ENCODE measurements at regions not wholly inside any gene's neighbourhood (a gene's known extent, or its start where the extent isn't known, plus 50 kb on each side); places are given as distances from the start of the nearest gene placed in this dataset.

GRCh38 chr11:104442321-104442720 lies 278.4 kb upstream of the PDGFD start:
- no peaks in the 10 kb centered on the region for H3K27me3 ChIP-seq (replicated peaks)
- no peak overlapping the region for H3K4me3 ChIP-seq (ENCODE audit: low read depth, low read length)
- no peak for DNase-seq
- no peak overlapping the region for H3K27ac ChIP-seq
- H3K36me3 ChIP-seq (replicated peaks), result no peaks in the 10 kb centered on the region
- TF ChIP-seq, protein P1, sequence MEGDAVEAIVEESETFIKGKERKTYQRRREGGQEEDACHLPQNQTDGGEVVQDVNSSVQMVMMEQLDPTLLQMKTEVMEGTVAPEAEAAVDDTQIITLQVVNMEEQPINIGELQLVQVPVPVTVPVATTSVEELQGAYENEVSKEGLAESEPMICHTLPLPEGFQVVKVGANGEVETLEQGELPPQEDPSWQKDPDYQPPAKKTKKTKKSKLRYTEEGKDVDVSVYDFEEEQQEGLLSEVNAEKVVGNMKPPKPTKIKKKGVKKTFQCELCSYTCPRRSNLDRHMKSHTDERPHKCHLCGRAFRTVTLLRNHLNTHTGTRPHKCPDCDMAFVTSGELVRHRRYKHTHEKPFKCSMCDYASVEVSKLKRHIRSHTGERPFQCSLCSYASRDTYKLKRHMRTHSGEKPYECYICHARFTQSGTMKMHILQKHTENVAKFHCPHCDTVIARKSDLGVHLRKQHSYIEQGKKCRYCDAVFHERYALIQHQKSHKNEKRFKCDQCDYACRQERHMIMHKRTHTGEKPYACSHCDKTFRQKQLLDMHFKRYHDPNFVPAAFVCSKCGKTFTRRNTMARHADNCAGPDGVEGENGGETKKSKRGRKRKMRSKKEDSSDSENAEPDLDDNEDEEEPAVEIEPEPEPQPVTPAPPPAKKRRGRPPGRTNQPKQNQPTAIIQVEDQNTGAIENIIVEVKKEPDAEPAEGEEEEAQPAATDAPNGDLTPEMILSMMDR (IDR thresholded peaks at IDR 0.05; ENCODE audit: low read depth, low read length, missing control alignments), result no peak
- in situ Hi-C loops (cut with HindIII; ENCODE audit: low pct_ligation_motif_present, low sequenced_read_pairs), result no loop called here

GRCh38 chr11:104435494-104435893 lies 271.5 kb upstream of the PDGFD start:
- DNase-seq, result no peak
- TF ChIP-seq, protein P1 (IDR thresholded peaks at IDR 0.05; ENCODE audit: low read depth, low read length, missing control alignments), result no peak
- no peak overlapping the region for H3K27ac ChIP-seq
- no peaks in the 10 kb centered on the region for H3K27me3 ChIP-seq (replicated peaks)
- in situ Hi-C loops (cut with HindIII; ENCODE audit: low pct_ligation_motif_present, low sequenced_read_pairs), result no loop called here
- H3K4me3 ChIP-seq (ENCODE audit: low read depth, low read length), result no peak overlapping the region
- no peaks in the 10 kb centered on the region for H3K36me3 ChIP-seq (replicated peaks)

DNA sequence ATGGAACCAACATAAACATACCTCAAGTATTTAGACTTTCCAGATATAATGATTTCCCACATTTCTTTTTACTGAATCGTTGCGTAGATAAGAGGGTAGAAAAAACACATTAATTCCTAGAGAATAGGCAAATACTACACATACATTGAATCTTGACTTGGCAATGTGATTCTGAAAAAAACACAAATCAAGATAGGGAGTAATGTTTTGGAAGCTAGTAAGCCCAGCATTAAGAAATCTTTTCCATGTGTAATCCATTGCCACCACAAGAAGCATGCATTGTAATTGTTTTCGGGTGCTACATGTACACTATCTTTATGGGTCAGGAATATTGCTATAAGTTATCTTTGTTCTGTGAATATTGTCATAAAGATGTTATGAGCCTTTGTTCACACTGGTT lies 269.8 kb upstream of the PDGFD start:
- DNase-seq, result no peak
- TF ChIP-seq, protein P1 (IDR thresholded peaks at IDR 0.05; ENCODE audit: low read depth, low read length, missing control alignments), result no peak
- H3K27ac ChIP-seq, result no peak overlapping the region
- H3K27me3 ChIP-seq (replicated peaks), result no peaks in the 10 kb centered on the region
- no peak overlapping the region for H3K4me3 ChIP-seq (ENCODE audit: low read depth, low read length)
- H3K36me3 ChIP-seq (replicated peaks), result no peaks in the 10 kb centered on the region
- in situ Hi-C loops (cut with HindIII; ENCODE audit: low pct_ligation_motif_present, low sequenced_read_pairs), result no loop called here

- Histone ChIP-seq H3K27ac (no peak overlapping the region), H3K27me3 (replicated peaks) (no peaks in the 10 kb centered on the region), H3K4me3 (ENCODE audit: low read depth, low read length) (no peak overlapping the region), H3K36me3 (replicated peaks) (no peaks in the 10 kb centered on the region)
- DNase-seq, result no peak
- in situ Hi-C loops (cut with HindIII; ENCODE audit: low pct_ligation_motif_present, low sequenced_read_pairs), result no loop called here
- TF ChIP-seq, protein P1 (IDR thresholded peaks at IDR 0.05; ENCODE audit: low read depth, low read length, missing control alignments), result no peak
These were observed 269.0 kb upstream of the PDGFD start for GRCh38 chr11:104432981-104433380.

GRCh38 chr11:104432526-104432925 lies 268.6 kb upstream of the PDGFD start:
- Histone ChIP-seq H3K36me3 (replicated peaks) (no peaks in the 10 kb centered on the region), H3K27me3 (replicated peaks) (no peaks in the 10 kb centered on the region), H3K4me3 (ENCODE audit: low read depth, low read length) (no peak overlapping the region), H3K27ac (no peak overlapping the region)
- TF ChIP-seq, protein P1 (IDR thresholded peaks at IDR 0.05; ENCODE audit: low read depth, low read length, missing control alignments), result no peak
- in situ Hi-C loops (cut with HindIII; ENCODE audit: low pct_ligation_motif_present, low sequenced_read_pairs), result no loop called here
- DNase-seq, result no peak

DNA sequence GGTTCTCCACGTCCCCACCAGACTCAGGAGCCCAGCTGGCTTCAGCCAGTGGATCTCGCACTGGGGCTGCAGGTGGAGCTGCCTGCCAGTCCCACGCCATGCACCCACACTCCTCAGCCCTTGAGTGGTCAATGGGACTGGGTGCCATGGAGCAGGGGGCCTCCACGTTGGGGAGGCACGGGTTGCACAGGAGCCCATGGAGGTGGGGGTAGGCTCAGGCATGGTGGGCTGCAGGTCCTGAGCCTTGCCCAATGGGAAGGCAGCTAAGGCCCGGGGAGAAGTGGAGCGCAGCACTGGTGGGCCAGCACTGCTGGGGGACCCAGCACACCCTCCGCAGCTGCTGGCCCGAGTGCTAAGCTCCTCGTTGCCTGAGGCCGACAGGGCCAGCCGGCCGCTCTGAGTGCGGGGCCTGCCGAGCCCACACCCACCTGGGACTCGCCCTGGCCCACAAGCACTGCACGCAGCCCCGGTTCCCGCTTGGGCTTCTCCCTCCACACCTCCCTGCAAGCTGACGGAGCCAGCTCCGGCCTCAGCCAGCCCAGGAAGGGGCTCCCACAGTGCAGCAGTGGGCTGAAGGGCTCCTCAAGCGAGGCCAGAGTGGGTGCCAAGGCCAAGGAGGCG lies 258.5 kb upstream of the PDGFD start:
- Histone ChIP-seq H3K4me3 (ENCODE audit: low read depth, low read length) (no peak overlapping the region), H3K27ac (no peak overlapping the region), H3K36me3 (replicated peaks) (no peaks in the 10 kb centered on the region), H3K27me3 (replicated peaks) (no peaks in the 10 kb centered on the region)
- TF ChIP-seq, protein P1 (IDR thresholded peaks at IDR 0.05; ENCODE audit: low read depth, low read length, missing control alignments), result no peak
- DNase-seq, result no peak
- in situ Hi-C loops (cut with HindIII; ENCODE audit: low pct_ligation_motif_present, low sequenced_read_pairs), result no loop called here
